Gastrocnemius medialis (tissue), 4 donors: ENCODE measurements at regions not wholly inside any gene's neighbourhood (a gene's known extent, or its start where the extent isn't known, plus 50 kb on each side); places are given as distances from the start of the nearest gene placed in this dataset.

ENCODE experiments used
- CTCF ChIP-seq, 5 experiments: fragments of 450-650 bp in 3 of 5; fragments of 200-600 bp in 2 of 5; sonication (generic) in 2 of 5; IDR thresholded peaks in 4 of 5; conservative IDR thresholded peaks in 1 of 5; 1 replicate in 4 of 5; 2 replicates in 1 of 5; pipeline ENCODE4 v1.5.1; 2016 to 2019; ENCODE audit warnings: antibody characterized with exemption in 5 of 5, mild to moderate bottlenecking in 3 of 5, moderate library complexity in 3 of 5
- POLR2A ChIP-seq, 2 donors: fragments of 450-650 bp; IDR thresholded peaks; one replicate each; pipeline ENCODE4 v1.6.1; 2017; ENCODE audit warnings: antibody characterized with exemption in 2 of 2, mild to moderate bottlenecking in 2 of 2, moderate library complexity in 2 of 2

- TF ChIP-seq POLR2A (IDR thresholded peaks at IDR 0.05) (no peak), CTCF (IDR thresholded peaks at IDR 0.05 in 4 of 5, conservative IDR thresholded peaks at IDR 0.05 in 1 of 5) (no peak)
Observed at GRCh38 chr14:101152855-101153254, 249.3 kb upstream of the RTL1 start.
